HG03108 (cell line): ENCODE measurements at regions not wholly inside any gene's neighbourhood (a gene's known extent, or its start where the extent isn't known, plus 50 kb on each side); places are given as distances from the start of the nearest gene placed in this dataset.
"Not testable (repeated sequence)": the region's sequence is repeated elsewhere in the genome, so short reads cannot be mapped to it uniquely, and the experiment has no call there.

Experiments
- ATAC-seq: cut with Tn5 transposase; IDR thresholded peaks from one replicate; pipeline ENCODE4 v1.9.1; 2021; ENCODE audit warnings: moderate library complexity; ENCODE audit not compliant: unreplicated experiment

- ATAC-seq = no peak
Observed at GRCh38 chr2:146784602-146785001, 1060.2 kb upstream of the ACVR2A start.

- ATAC-seq = no peak
Observed at GRCh38 chr2:146777181-146777580, 1067.6 kb upstream of the ACVR2A start.

- no peak for ATAC-seq
Observed at GRCh38 chr2:146776596-146776995, 1068.2 kb upstream of the ACVR2A start.

GRCh38 chr2:146771531-146771930 is 1073.3 kb upstream of the ACVR2A start:
- no peak for ATAC-seq

GRCh38 chr2:146764301-146764700 is 1080.5 kb upstream of the ACVR2A start:
- no peak for ATAC-seq

GRCh38 chr2:146762786-146763185 is 1082.0 kb upstream of the ACVR2A start:
- no peak for ATAC-seq

- no peak for ATAC-seq
Observed at GRCh38 chr2:146754606-146755005, 1090.2 kb upstream of the ACVR2A start.

- no peak for ATAC-seq
Observed at GRCh38 chr2:146748046-146748445, 1096.8 kb upstream of the ACVR2A start.

GRCh38 chr2:146741260-146741659 is 1103.6 kb upstream of the ACVR2A start:
- ATAC-seq = no peak

- ATAC-seq = no peak
Observed at GRCh38 chr2:146734821-146735190, 1110.0 kb upstream of the ACVR2A start.

- ATAC-seq = no peak
Observed at GRCh38 chr2:146734042-146734820, 1110.6 kb upstream of the ACVR2A start.

GRCh38 chr2:146730882-146731281 is 1113.9 kb upstream of the ACVR2A start:
- ATAC-seq = no peak

GRCh38 chr2:146721486-146721885 is 1123.3 kb upstream of the ACVR2A start:
- no peak for ATAC-seq

- no peak for ATAC-seq
Observed at GRCh38 chr2:146720170-146720569, 1124.7 kb upstream of the ACVR2A start.

GRCh38 chr2:146716591-146716990 is 1128.2 kb upstream of the ACVR2A start:
- no peak for ATAC-seq

GRCh38 chr2:146709004-146709403 is 1135.8 kb upstream of the ACVR2A start:
- no peak for ATAC-seq

GRCh38 chr2:146701183-146701582 is 1143.6 kb upstream of the ACVR2A start:
- no peak for ATAC-seq

- ATAC-seq = no peak
Observed at GRCh38 chr2:146697307-146697706, 1147.5 kb upstream of the ACVR2A start.

GRCh38 chr2:146696787-146697186 is 1148.0 kb upstream of the ACVR2A start:
- ATAC-seq = not testable (repeated sequence)

- ATAC-seq = no peak
Observed at GRCh38 chr2:146681991-146682390, 1162.8 kb upstream of the ACVR2A start.

- ATAC-seq = no peak
Observed at GRCh38 chr2:146678516-146678915, 1166.3 kb upstream of the ACVR2A start.

- ATAC-seq = no peak
Observed at GRCh38 chr2:146677280-146677679, 1167.5 kb upstream of the ACVR2A start.

GRCh38 chr2:146669735-146670134 is 1175.1 kb upstream of the ACVR2A start:
- no peak for ATAC-seq
